ENCODE measurements at regions not wholly inside any gene's neighbourhood (a gene's known extent, or its start where the extent isn't known, plus 50 kb on each side); places are given as distances from the start of the nearest gene placed in this dataset.

GRCh38 chr2:216298719-216299495 is 73.4 kb downstream of the MARCHF4 start:
- no peak for TF ChIP-seq EZH2phosphoT487 (IDR thresholded peaks at IDR 0.05; ENCODE audit: borderline replicate concordance, low read length)
- TF ChIP-seq EZH2 (IDR thresholded peaks at IDR 0.05; ENCODE audit: low read length, unreplicated experiment), result no peak
- TF ChIP-seq, protein P1, sequence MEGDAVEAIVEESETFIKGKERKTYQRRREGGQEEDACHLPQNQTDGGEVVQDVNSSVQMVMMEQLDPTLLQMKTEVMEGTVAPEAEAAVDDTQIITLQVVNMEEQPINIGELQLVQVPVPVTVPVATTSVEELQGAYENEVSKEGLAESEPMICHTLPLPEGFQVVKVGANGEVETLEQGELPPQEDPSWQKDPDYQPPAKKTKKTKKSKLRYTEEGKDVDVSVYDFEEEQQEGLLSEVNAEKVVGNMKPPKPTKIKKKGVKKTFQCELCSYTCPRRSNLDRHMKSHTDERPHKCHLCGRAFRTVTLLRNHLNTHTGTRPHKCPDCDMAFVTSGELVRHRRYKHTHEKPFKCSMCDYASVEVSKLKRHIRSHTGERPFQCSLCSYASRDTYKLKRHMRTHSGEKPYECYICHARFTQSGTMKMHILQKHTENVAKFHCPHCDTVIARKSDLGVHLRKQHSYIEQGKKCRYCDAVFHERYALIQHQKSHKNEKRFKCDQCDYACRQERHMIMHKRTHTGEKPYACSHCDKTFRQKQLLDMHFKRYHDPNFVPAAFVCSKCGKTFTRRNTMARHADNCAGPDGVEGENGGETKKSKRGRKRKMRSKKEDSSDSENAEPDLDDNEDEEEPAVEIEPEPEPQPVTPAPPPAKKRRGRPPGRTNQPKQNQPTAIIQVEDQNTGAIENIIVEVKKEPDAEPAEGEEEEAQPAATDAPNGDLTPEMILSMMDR (conservative IDR thresholded peaks at IDR 0.05; ENCODE audit: low read depth, low read length), result no peak
- Histone ChIP-seq H3K9me2 (replicated peaks; ENCODE audit: low read length) (no peaks in the 10 kb centered on the region), H3K27me3 (ENCODE audit: low read length) (no peaks in the 10 kb centered on the region), H3K4me2 (ENCODE audit: low read length) (0 out of 2 replicates have a peak overlapping the region, but pooled peaks have one; percentile 6), H3K9me3 (ENCODE audit: low read length) (no peaks in the 10 kb centered on the region), H3K79me2 (ENCODE audit: low read length) (no peaks in the 10 kb centered on the region), H2AFZ (ENCODE audit: low read length) (no peak overlapping the region), H3K36me3 (ENCODE audit: low read depth, low read length) (no peaks in the 10 kb centered on the region), H3F3A (ENCODE audit: low read length, unreplicated experiment) (no peaks in the 10 kb centered on the region), H4K20me1 (ENCODE audit: low read length) (no peaks in the 10 kb centered on the region), H3K9ac (ENCODE audit: low read length) (peak overlapping the region; percentile 8; the same call in 1 of the 2 replicates), H3K4me1 (ENCODE audit: insufficient read depth, low read length) (peaks cover 13% of the 10 kb centered on the region), H3K4me3 (ENCODE audit: low read length) (no peak overlapping the region), H3K27ac (ENCODE audit: low read length) (peak overlapping the region; percentile 57)
- ChIA-PET POLR2A (ENCODE audit: unreplicated experiment) (no interaction called here), CTCF (interaction anchor here (0.7 kb wide), 1 partner anchor 19 kb away, joined by 3 read pairs; no protein-coding TSS in a partner anchor)
- intact Hi-C loops (cut with micrococcal nuclease), result no loop called here
- DNase-seq (peak; percentile 81), ATAC-seq (peak; percentile 93)
- BruUV-seq (replicated peaks), result no TSS peak

DNA sequence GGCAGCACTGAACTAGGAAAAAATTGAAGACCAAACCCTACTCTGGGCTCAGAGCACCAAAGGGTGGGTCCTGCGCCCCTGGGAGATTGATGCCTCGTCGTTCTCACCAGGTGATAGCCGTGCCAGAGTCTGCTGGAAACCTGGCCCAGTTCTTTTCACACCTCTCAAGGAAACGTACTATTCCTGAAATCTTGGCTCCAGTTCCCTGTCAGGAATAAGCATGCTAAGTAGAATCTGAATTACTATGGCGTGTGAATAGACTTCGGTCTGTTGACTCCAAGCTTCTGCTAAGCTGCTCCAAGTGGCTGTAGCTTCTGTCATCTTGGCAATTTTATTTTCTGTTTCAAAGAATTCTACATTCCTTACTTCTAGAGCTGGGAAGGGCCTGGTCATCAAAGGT is 75.4 kb downstream of the MARCHF4 start:
- Histone ChIP-seq H3K4me3 (ENCODE audit: low read length) (no peak overlapping the region), H3K9me3 (ENCODE audit: low read length) (no peaks in the 10 kb centered on the region), H4K20me1 (ENCODE audit: low read length) (no peaks in the 10 kb centered on the region), H3F3A (ENCODE audit: low read length, unreplicated experiment) (no peaks in the 10 kb centered on the region), H3K4me2 (ENCODE audit: low read length) (no peak overlapping the region), H3K9ac (ENCODE audit: low read length) (no peak overlapping the region), H3K4me1 (ENCODE audit: insufficient read depth, low read length) (peaks cover 13% of the 10 kb centered on the region), H3K27ac (ENCODE audit: low read length) (no peak overlapping the region), H2AFZ (ENCODE audit: low read length) (no peak overlapping the region), H3K9me2 (replicated peaks; ENCODE audit: low read length) (no peaks in the 10 kb centered on the region), H3K36me3 (ENCODE audit: low read depth, low read length) (no peaks in the 10 kb centered on the region), H3K79me2 (ENCODE audit: low read length) (no peaks in the 10 kb centered on the region), H3K27me3 (ENCODE audit: low read length) (no peaks in the 10 kb centered on the region)
- DNase-seq (no peak), ATAC-seq (no peak)
- BruUV-seq (replicated peaks), result no TSS peak
- intact Hi-C loops (cut with micrococcal nuclease), result no loop called here
- ChIA-PET CTCF (no interaction called here), POLR2A (ENCODE audit: unreplicated experiment) (no interaction called here)
- TF ChIP-seq, protein P1 (conservative IDR thresholded peaks at IDR 0.05; ENCODE audit: low read depth, low read length), result no peak
- no peak for TF ChIP-seq EZH2 (IDR thresholded peaks at IDR 0.05; ENCODE audit: low read length, unreplicated experiment)
- no peak for TF ChIP-seq EZH2phosphoT487 (IDR thresholded peaks at IDR 0.05; ENCODE audit: borderline replicate concordance, low read length)

- Histone ChIP-seq H3K4me2 (ENCODE audit: low read length) (no peak overlapping the region), H3K9ac (ENCODE audit: low read length) (no peak overlapping the region), H3K79me2 (ENCODE audit: low read length) (no peaks in the 10 kb centered on the region), H3K27ac (ENCODE audit: low read length) (no peak overlapping the region), H3K4me3 (ENCODE audit: low read length) (no peak overlapping the region), H3K4me1 (ENCODE audit: insufficient read depth, low read length) (peaks cover 11% of the 10 kb centered on the region), H3K9me3 (ENCODE audit: low read length) (no peaks in the 10 kb centered on the region), H3F3A (ENCODE audit: low read length, unreplicated experiment) (no peaks in the 10 kb centered on the region), H3K36me3 (ENCODE audit: low read depth, low read length) (no peaks in the 10 kb centered on the region), H3K9me2 (replicated peaks; ENCODE audit: low read length) (no peaks in the 10 kb centered on the region), H2AFZ (ENCODE audit: low read length) (no peak overlapping the region), H3K27me3 (ENCODE audit: low read length) (no peaks in the 10 kb centered on the region), H4K20me1 (ENCODE audit: low read length) (no peaks in the 10 kb centered on the region)
- POLR2A ChIA-PET (ENCODE audit: unreplicated experiment), result no interaction called here
- ATAC-seq (no peak), DNase-seq (no peak)
- CTCF ChIA-PET, result no interaction called here
- intact Hi-C loops (cut with micrococcal nuclease), result no loop called here
- no peak for TF ChIP-seq EZH2 (IDR thresholded peaks at IDR 0.05; ENCODE audit: low read length, unreplicated experiment)
- TF ChIP-seq EZH2phosphoT487 (IDR thresholded peaks at IDR 0.05; ENCODE audit: borderline replicate concordance, low read length), result no peak
- BruUV-seq (replicated peaks), result no TSS peak
These were observed 78.0 kb downstream of the MARCHF4 start for GRCh38 chr2:216294305-216294704.

Data from PC-3 (cell line).